T-helper 17 cell (primary cell): ENCODE measurements at regions not wholly inside any gene's neighbourhood (a gene's known extent, or its start where the extent isn't known, plus 50 kb on each side); places are given as distances from the start of the nearest gene placed in this dataset.
A peak's percentile ranks its signal among the peaks of the same experiment; 100 is the strongest.
"Not testable (repeated sequence)": the region's sequence is repeated elsewhere in the genome, so short reads cannot be mapped to it uniquely, and the experiment has no call there.

Source experiments
- ATAC-seq: fragments of 150-1000 bp; cut with Tn5 transposase; 2 replicates; pipeline ENCODE4 v1.10.0; 2021; ENCODE audit warnings: mild to moderate bottlenecking, moderate library complexity
- DNase-seq, 3 donors: peaks; one replicate each; pipeline versions ENCODE4 v3.0.0 to v3.0.0-alpha.2; 2020 to 2021
- H3K9me3 ChIP-seq: one replicate; pipeline ENCODE4 v1.7.0; 2013; ENCODE audit warnings: low read length, mild to moderate bottlenecking; ENCODE audit not compliant: control insufficient read depth, poor library complexity, severe bottlenecking
- H3K27ac Mint-ChIP-seq: one replicate; pipeline ENCODE4 v1.8.0; 2022; ENCODE audit warnings: mild to moderate bottlenecking, moderate library complexity, mixed read lengths
- H3K27me3 Mint-ChIP-seq: one replicate; pipeline ENCODE4 v1.8.0; 2022; ENCODE audit warnings: mixed read lengths
- H3K36me3 Mint-ChIP-seq: one replicate; pipeline ENCODE4 v1.8.0; 2022; ENCODE audit warnings: low read depth, mixed read lengths
- H3K4me1 Mint-ChIP-seq: one replicate; pipeline ENCODE4 v1.8.0; 2022; ENCODE audit warnings: mild to moderate bottlenecking, mixed read lengths
- H3K4me3 Mint-ChIP-seq: one replicate; pipeline ENCODE4 v1.8.0; 2022; ENCODE audit warnings: mild to moderate bottlenecking, moderate library complexity, mixed read lengths

DNA sequence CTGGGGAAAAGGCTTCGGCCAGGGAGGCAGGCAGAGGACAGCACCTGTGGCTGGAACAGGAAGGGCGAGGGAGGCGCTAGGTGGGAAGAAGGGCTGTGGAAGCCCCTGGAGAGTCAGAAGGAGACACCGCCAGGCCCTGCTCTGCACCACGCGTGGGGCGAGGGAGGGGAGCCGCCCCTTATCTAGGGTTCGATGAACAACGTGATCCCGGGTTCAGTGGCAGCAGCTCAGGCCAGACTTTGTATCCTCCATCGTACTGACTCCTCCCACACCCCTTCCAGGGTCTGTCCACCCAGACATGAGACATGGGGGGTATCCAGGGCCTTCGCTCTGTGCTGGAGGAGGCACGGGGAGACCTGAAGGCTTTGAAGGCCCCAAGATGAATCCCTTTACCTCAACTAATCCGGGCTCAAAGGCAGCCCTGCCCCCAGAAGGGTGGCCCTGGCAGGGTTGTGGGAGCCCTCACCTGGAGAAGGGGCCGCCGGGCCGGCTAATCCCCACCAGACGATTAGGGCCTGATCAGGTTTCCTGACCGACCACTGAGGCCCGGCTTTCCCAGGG, 110.8 kb downstream of the PDGFA start:
- no peaks in the 10 kb centered on the region for H3K9me3 ChIP-seq
- Mint-ChIP-seq H3K36me3 (no peaks in the 10 kb centered on the region), H3K27me3 (peaks cover 27% of the 10 kb centered on the region), H3K27ac (no peak overlapping the region), H3K4me3 (no peak overlapping the region), H3K4me1 (peaks cover 3% of the 10 kb centered on the region)
- DNase-seq: peak in 1 of 3 donors; percentile 5
- ATAC-seq: no peak

DNA sequence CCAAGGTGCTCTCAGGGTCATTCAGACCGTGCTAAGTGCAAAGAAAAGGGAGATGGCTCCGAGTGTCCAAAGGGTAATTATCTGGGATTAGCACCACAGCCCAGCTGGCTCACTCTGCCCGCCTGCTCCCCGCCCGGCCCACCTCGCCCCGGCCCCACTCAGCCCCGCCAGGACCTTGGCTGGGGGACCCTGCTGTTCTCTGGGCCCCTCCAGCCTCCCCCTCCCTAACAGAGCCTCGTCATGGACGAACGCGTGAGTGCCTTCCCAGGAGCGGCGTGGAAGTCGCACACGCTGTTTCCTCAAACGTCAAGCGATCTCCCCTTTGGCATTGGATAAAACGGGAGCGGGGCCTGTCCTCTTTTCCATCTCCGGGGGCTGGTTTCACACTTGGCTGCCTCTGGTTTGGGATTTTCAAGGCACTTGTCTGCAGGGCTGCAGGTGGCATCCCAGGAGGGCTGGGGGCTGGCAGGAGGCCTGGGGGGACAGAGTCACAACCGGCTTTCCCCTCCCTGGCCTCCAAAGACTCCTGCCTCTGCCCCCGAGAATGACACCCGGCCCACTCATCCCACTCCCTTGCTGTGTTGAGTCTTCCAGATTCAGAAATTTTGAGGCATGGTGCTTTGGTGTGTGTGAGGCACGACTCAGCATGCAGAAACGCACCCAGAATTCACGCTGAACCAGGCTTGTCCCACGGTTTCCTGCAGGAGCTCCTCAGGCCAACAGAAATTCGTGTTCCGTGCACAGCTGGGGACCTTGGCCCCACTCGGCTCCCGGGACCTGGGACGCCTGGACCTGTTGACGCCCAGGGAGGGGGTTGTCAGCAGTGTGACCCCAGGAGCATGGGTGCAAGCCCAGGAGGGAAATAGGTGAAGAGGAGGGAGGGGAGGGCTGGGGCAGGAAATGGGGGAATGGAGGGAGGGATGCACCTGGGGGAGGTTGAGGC, 110.0 kb downstream of the PDGFA start:
- no peak overlapping the region for H3K4me3 Mint-ChIP-seq
- no peak overlapping the region for H3K27ac Mint-ChIP-seq
- peaks cover 3% of the 10 kb centered on the region for H3K4me1 Mint-ChIP-seq
- no peak for ATAC-seq
- no peaks in the 10 kb centered on the region for H3K36me3 Mint-ChIP-seq
- peaks cover 24% of the 10 kb centered on the region for H3K27me3 Mint-ChIP-seq
- DNase-seq: peak in 1 of 3 donors; percentile 6
- H3K9me3 ChIP-seq: no peaks in the 10 kb centered on the region

DNA sequence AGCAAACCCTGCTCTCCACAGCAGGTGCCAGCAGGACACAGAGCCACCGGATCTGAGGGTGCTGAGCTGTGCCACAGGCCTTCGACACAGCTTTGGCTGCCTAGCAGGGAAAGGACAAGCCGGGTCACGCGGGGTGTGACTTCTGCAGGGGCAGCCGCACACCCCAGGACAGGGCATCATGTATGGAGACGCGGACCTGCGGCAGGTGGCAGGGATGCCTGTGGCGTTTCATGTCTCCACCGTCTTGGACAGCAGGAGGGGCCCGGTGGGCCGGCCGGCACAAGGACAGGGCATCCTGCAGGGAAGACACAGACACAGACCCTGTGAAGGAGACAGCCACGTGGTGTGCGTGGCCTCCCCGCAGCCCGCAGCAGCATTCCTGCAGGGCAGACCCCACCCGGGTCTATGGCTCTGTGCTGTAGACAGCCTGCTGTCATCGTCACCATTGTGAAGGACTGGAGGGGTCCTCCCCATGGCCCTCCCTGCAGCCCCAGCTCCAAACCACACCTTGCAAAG, 109.2 kb downstream of the PDGFA start:
- Mint-ChIP-seq H3K27me3 (peaks cover 19% of the 10 kb centered on the region), H3K27ac (no peak overlapping the region), H3K36me3 (no peaks in the 10 kb centered on the region), H3K4me3 (no peak overlapping the region), H3K4me1 (peaks cover 3% of the 10 kb centered on the region)
- DNase-seq (peak in 1 of 3 donors; percentile 6), ATAC-seq (no peak)
- no peaks in the 10 kb centered on the region for H3K9me3 ChIP-seq

DNA sequence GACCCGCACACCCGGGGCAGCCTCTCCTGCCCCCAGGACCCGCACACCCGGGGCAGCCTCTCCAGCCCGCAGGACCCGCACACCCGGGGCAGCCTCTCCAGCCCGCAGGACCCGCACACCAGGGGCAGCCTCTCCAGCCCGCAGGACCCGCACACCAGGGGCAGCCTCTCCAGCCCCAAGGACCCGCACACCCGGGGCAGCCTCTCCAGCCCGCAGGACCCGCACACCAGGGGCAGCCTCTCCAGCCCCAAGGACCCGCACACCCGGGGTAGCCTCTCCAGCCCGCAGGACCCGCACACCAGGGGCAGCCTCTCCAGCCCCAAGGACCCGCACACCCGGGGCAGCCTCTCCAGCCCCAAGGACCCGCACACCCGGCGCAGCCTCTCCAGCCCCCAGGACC, 108.5 kb downstream of the PDGFA start:
- ATAC-seq, H3K9me3 ChIP-seq, H3K27ac Mint-ChIP-seq, DNase-seq, H3K4me3 Mint-ChIP-seq, H3K4me1 Mint-ChIP-seq, H3K36me3 Mint-ChIP-seq: not testable (repeated sequence)
- peaks cover 16% of the 10 kb centered on the region for H3K27me3 Mint-ChIP-seq

DNA sequence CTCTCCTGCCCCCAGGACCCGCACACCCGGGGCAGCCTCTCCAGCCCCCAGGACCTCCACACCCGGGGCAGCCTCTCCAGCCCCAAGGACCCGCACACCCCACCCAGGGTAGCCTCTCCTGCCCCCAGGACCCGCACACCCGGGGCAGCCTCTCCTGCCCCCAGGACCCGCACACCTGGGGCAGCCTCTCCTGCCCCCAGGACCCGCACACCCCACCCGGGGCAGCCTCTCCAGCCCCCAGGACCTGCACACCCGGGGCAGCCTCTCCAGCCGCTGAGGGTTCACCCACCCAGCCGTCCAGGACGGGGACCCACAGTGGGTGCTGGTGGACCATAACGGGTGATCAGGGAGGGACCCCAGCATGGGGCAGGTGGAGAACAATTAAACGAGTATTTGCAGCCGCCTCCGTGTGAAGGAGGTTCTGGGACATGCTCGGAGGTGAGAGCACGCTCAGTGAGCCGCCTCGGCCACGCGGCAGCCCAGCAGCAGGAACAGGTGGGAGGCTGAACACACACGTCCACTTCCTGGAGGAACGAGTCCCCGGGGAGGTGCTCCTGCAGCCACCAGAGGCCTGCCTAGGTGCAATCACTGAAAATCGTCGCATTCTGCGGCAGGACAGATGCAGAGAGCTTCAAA, 107.9 kb downstream of the PDGFA start:
- Mint-ChIP-seq H3K27me3 (peaks cover 11% of the 10 kb centered on the region), H3K4me1 (peaks cover 3% of the 10 kb centered on the region), H3K4me3 (no peak overlapping the region), H3K36me3 (no peaks in the 10 kb centered on the region), H3K27ac (no peak overlapping the region)
- ATAC-seq (no peak), DNase-seq (no peak)
- H3K9me3 ChIP-seq: no peaks in the 10 kb centered on the region

DNA sequence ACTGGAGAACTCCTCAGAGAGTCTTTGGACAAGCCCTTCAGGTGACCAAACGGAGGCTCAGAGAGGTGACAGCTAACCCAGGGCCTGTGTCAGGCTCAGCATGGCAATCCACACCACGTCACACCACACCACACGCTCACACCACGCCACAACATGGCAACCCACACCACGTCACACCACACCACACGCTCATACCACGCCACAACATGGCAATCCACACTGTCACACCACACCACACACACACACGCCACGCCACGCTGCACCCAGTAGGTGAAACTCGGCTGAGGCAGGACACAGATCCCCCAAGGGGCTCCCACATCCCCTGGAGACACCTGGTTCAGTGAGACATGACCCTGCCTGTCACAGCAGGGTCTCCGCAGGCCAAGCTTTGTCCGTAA, 107.3 kb downstream of the PDGFA start:
- Mint-ChIP-seq H3K36me3 (no peaks in the 10 kb centered on the region), H3K4me3 (no peak overlapping the region), H3K4me1 (peaks cover 3% of the 10 kb centered on the region), H3K27me3 (peaks cover 6% of the 10 kb centered on the region), H3K27ac (no peak overlapping the region)
- ATAC-seq (no peak), DNase-seq (no peak)
- H3K9me3 ChIP-seq: no peaks in the 10 kb centered on the region

DNA sequence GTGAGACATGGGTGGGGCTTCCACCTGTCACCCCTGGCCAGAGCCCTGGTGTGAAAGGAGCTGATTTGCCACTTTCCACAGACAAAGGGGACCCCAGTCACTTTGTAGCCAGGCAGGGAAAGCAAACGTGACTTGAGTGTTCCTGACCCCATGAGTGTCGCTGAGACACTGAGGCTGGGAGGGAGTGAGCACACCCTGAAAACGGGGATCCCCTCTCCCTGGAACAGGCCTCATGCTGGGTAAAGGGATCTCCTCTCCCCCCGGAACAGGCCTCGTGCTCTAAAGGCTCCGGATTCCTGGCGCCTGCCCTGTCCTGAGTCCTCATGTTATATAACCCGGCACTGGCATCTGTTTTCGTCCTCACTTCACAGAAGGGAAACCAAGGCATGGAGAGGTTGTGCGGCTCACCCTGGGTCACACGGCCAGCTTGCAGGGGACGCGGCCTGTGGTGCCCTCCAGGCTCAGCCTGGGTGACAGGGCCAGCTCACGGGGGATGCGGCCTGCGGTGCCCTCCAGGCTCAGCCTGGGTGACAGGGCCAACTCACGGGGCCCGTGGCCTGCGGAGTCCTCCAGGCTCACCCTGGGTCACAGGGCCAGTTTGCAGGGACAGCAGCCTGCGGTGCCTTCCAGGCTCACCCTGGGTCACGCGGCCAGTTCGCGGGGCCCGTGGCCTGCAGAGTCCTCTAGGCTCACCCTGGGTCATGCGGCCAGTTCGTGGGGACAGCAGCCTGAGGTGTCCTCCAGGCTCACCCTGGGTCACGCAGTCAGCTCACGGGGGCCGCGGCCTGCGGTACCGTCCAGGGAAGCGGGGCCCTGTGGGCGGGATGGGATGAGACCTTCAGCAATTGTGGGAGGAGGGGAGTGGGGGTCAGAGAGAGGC, 104.7 kb downstream of the PDGFA start:
- H3K36me3 Mint-ChIP-seq: no peaks in the 10 kb centered on the region
- H3K27me3 Mint-ChIP-seq: peaks cover 4% of the 10 kb centered on the region
- H3K9me3 ChIP-seq: no peaks in the 10 kb centered on the region
- H3K27ac Mint-ChIP-seq: no peak overlapping the region
- H3K4me3 Mint-ChIP-seq: no peak overlapping the region
- DNase-seq (no peak), ATAC-seq (no peak)
- H3K4me1 Mint-ChIP-seq: peaks cover 3% of the 10 kb centered on the region

DNA sequence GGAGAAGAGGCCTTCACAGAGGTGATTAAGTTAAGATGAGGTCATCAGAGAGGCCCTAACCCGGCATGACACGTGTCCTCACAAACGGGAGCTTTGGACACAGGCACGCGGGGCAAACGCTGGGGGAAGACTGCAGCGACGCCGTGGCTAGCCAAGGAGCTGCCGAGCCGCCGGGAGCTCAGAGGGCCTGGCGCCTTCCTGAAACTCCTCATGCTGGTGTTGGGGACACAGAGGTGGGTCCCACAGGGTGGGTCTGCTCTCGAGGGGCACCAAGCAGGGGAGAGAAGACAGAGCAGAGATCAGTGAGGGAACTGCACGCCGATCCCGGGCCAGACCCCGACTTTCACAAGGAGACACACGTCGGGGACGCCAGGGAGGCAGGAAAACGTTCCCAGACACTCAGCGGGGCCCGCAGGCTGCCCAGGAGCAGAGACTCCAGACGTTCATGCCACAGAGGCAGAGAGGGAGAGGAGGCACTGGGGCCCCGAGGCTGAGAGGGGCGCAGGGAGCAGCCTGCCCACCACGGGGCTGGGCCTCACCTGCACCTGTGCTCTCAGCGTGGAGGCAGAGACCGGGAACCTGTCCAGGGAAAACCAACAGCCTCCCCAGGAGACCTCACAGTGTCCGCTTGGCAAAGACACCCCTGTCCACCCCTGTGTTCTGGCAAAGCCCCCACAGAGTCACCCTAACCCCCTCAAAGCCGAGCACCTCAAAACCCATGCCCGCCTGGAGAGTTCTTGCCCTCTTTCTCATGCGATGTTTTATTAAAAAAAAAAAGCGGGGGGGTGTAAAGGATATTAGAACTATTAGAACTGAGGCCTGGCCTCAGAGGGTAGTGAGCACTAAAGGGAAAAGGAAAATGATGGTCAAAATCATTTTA, 103.8 kb downstream of the PDGFA start:
- Mint-ChIP-seq H3K36me3 (no peaks in the 10 kb centered on the region), H3K4me1 (peaks cover 3% of the 10 kb centered on the region), H3K4me3 (no peak overlapping the region), H3K27ac (no peak overlapping the region), H3K27me3 (peaks cover 4% of the 10 kb centered on the region)
- no peaks in the 10 kb centered on the region for H3K9me3 ChIP-seq
- DNase-seq (no peak), ATAC-seq (no peak)

DNA sequence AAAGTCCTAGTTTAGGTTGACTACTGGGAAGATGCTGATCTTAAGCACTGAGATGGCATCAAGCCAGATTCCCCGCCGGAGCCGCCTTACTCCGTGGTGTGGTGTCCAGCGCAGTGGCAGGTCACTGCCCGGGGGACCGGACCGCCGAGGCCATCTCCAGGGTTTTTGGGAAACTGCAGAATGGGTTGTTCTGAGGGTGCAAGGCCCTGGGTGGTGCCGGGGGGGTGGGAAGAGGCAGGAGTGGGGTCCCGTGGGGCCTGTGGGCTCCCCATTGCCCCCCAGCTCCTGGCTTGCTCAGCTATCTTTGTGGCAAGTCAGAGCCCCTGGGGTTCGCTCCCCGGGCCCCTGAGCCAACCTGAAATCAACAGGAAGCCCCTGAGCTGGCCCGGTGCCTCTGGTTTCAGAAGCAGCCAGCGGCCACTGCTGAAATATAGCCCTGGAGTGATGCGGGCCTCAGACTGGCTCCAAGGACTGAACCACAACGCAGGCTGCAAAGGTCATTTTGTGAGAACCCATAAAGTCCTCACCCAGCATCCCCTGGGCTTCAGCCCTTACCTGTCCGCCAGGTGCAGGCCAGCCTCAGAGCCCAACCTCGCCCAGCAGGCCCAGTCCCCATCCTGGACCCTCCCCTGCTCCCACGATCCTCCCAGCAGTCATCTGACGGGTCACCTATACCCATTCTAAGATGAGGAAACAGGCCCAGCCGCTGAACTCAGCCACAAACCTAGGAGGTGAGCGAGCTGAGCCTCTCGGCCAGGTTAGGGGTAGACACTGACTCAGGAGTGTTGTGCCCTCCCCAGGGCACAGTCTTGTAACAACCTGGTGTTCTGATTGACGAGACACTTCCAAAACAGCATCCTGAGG, 102.7 kb downstream of the PDGFA start:
- no peak for ATAC-seq
- Mint-ChIP-seq H3K4me1 (peaks cover 3% of the 10 kb centered on the region), H3K36me3 (no peaks in the 10 kb centered on the region), H3K27ac (no peak overlapping the region), H3K4me3 (no peak overlapping the region), H3K27me3 (peaks cover 4% of the 10 kb centered on the region)
- no peaks in the 10 kb centered on the region for H3K9me3 ChIP-seq
- DNase-seq: no peak

DNA sequence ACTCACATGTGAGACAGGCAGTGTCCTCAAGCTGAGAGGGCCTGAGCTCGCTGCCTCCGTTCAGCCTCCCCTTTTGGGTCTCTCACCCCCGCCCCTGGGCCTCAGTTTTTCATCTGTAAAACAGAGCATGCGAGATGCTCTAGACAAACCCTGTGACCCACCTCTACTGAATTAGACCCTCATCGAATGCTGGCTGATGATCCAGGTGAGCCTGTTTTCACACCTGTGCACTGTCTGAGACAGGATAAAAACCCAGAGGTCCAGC, 102.1 kb downstream of the PDGFA start:
- Mint-ChIP-seq H3K4me1 (peaks cover under 1% of the 10 kb centered on the region), H3K36me3 (no peaks in the 10 kb centered on the region), H3K4me3 (no peak overlapping the region), H3K27me3 (peaks cover 1% of the 10 kb centered on the region), H3K27ac (no peak overlapping the region)
- ATAC-seq (no peak), DNase-seq (no peak)
- H3K9me3 ChIP-seq: no peaks in the 10 kb centered on the region

DNA sequence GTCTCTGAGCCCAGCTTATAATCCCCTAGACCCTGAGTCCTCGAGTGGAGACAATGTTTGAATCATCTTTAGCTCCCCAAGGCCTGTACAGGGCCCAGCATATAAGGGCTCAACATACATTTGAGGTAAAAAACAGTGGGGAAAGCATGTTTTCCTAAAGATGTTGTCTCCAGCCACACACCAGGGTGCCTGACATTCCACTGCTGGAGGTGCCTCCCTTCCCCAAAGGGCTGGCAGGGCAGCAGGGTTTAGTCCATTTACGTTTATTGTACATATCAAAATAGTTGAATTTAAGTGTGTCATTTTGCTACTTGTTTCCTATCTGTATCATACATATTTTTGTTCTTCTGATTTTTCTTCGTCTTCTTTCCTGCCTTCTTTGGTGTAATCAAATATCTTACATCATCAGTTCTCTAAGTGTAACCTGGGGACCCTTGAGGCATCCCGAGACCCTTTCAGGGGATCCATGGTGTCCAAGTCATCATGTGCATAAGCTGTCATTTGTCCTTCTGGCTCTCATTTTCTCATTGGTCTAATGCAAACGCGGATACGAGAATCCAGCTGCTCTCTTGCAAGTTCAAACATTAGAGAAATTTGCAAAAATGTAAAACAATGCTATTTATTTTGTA, 101.6 kb downstream of the PDGFA start:
- no peak overlapping the region for H3K27ac Mint-ChIP-seq

More for the DNA sequence above, 101.6 kb downstream of the PDGFA start:
- ATAC-seq: no peak
- Mint-ChIP-seq H3K27me3 (no peaks in the 10 kb centered on the region), H3K36me3 (no peaks in the 10 kb centered on the region), H3K4me3 (no peak overlapping the region), H3K4me1 (no peaks in the 10 kb centered on the region)
- DNase-seq: no peak
- no peaks in the 10 kb centered on the region for H3K9me3 ChIP-seq
